MM.1S (cell line): ENCODE measurements at regions not wholly inside any gene's neighbourhood (a gene's known extent, or its start where the extent isn't known, plus 50 kb on each side); places are given as distances from the start of the nearest gene placed in this dataset.

Experiments
- DNase-seq: peaks from one replicate; pipeline ENCODE4 v3.0.0-alpha.2; 2015
- H2AFZ ChIP-seq: fragments of 300-600 bp; sonication (generic); 2 replicates; pipeline ENCODE4 v1.6.0; 2016; ENCODE audit warnings: antibody characterized with exemption, low read length
- H3F3A ChIP-seq: fragments of 300-600 bp; sonication (generic); 2 replicates; pipeline ENCODE4 v1.6.1; 2016; ENCODE audit warnings: mild to moderate bottlenecking, antibody characterized with exemption, low read length, moderate library complexity, mixed read lengths; ENCODE audit not compliant: insufficient read depth
- H3K27ac ChIP-seq: fragments of 300-600 bp; sonication (generic); 2 replicates; pipeline ENCODE4 v1.5.1; 2016; ENCODE audit warnings: mild to moderate bottlenecking, low read length
- H3K27me3 ChIP-seq: fragments of 300-600 bp; sonication (generic); replicated peaks from 2 replicates; pipeline ENCODE4 v1.6.0; 2016; ENCODE audit warnings: low read length; ENCODE audit not compliant: insufficient read depth
- H3K36me3 ChIP-seq: fragments of 300-600 bp; sonication (generic); replicated peaks from 2 replicates; pipeline ENCODE4 v1.6.1; 2016; ENCODE audit warnings: mild to moderate bottlenecking, low read length, mixed read lengths; ENCODE audit not compliant: insufficient read depth
- H3K4me1 ChIP-seq: fragments of 300-600 bp; sonication (generic); 2 replicates; pipeline ENCODE4 v1.6.1; 2016; ENCODE audit warnings: low read length, mixed read lengths
- H3K4me2 ChIP-seq: fragments of 300-600 bp; sonication (generic); 2 replicates; pipeline ENCODE4 v1.6.0; 2016; ENCODE audit warnings: low read depth, low read length
- H3K4me3 ChIP-seq: fragments of 300-600 bp; sonication (generic); 2 replicates; pipeline ENCODE4 v1.5.1; 2016; ENCODE audit warnings: low read length, mixed read lengths
- H3K79me2 ChIP-seq: fragments of 300-600 bp; sonication (generic); 2 replicates; pipeline ENCODE4 v1.6.1; 2016; ENCODE audit warnings: mixed run types, low read length, mixed read lengths
- H3K9ac ChIP-seq: fragments of 300-600 bp; sonication (generic); 2 replicates; pipeline ENCODE4 v1.6.1; 2016; ENCODE audit warnings: low read length, mixed read lengths
- H3K9me2 ChIP-seq: fragments of 300-600 bp; sonication (generic); replicated peaks from 2 replicates; pipeline ENCODE4 v1.6.1; 2016; ENCODE audit warnings: mild to moderate bottlenecking, low read length, mixed read lengths; ENCODE audit not compliant: insufficient read depth
- H3K9me3 ChIP-seq: fragments of 300-600 bp; sonication (generic); replicated peaks from 2 replicates; pipeline ENCODE4 v1.6.1; 2016; ENCODE audit warnings: mild to moderate bottlenecking, low read length, mixed read lengths; ENCODE audit not compliant: insufficient read depth
- H4K20me1 ChIP-seq: fragments of 300-600 bp; sonication (generic); 2 replicates; pipeline ENCODE4 v1.6.1; 2016; ENCODE audit warnings: mild to moderate bottlenecking, low read length, moderate library complexity, mixed read lengths; ENCODE audit not compliant: insufficient read depth
- EZH2 ChIP-seq: fragments of 300-600 bp; sonication (generic); optimal IDR thresholded peaks from 2 replicates; pipeline ENCODE3; 2017; ENCODE audit warnings: low read depth, mild to moderate bottlenecking, antibody characterized with exemption, low read length, mixed read lengths
- EZH2phosphoT487 ChIP-seq: fragments of 300-600 bp; sonication (generic); IDR thresholded peaks from 2 replicates; pipeline ENCODE4 v1.6.1; 2018; ENCODE audit warnings: antibody characterized with exemption, low read length
- TF ChIP-seq, protein P1 (sequence below): fragments of 300-600 bp; sonication (generic); IDR thresholded peaks from 2 replicates; pipeline ENCODE4 v1.5.1; 2016; ENCODE audit warnings: antibody characterized with exemption, low read length, mixed read lengths

DNA sequence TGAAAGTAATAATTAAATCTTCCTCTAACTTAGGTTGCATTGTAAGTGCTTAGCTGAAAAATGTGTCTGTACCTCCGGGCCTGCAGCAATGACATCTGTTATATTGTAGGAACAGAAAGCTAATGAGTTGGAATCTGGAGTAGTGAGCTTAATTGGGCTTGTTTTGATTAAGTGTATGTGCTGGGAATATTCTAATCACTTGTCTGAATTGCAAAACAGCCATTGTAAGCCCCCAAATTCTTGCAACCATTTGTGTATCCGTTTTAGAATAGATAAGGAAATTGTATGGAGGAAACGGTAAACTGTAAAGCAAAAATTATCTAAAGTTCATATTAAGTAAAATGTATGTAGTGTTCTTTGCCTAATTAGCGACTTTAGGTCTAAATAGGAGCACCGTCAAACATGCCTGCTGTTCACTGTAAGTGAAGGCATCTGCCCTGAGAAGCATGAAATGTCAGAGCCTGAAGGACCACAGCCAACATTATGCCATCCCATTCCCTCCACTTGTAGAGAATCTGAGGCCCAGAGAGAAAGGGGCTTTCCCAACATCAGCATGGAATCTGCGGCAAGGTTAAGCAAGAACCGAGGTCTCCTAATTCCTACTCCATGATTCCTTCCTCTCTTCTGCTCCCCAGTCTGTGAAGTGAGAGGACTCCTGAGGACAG lies 466.4 kb downstream of the TDRD15 start:
- Histone ChIP-seq H3K27ac (no peak overlapping the region), H3K36me3 (no peaks in the 10 kb centered on the region), H3K4me3 (no peak overlapping the region), H3K9me2 (no peaks in the 10 kb centered on the region), H3K9ac (no peak overlapping the region), H3K27me3 (no peaks in the 10 kb centered on the region), H3K4me2 (no peak overlapping the region), H2AFZ (no peak overlapping the region), H3K4me1 (no peaks in the 10 kb centered on the region), H3F3A (no peaks in the 10 kb centered on the region), H3K9me3 (no peaks in the 10 kb centered on the region), H3K79me2 (no peaks in the 10 kb centered on the region), H4K20me1 (no peaks in the 10 kb centered on the region)
- TF ChIP-seq EZH2: no peak
- TF ChIP-seq, protein P1, sequence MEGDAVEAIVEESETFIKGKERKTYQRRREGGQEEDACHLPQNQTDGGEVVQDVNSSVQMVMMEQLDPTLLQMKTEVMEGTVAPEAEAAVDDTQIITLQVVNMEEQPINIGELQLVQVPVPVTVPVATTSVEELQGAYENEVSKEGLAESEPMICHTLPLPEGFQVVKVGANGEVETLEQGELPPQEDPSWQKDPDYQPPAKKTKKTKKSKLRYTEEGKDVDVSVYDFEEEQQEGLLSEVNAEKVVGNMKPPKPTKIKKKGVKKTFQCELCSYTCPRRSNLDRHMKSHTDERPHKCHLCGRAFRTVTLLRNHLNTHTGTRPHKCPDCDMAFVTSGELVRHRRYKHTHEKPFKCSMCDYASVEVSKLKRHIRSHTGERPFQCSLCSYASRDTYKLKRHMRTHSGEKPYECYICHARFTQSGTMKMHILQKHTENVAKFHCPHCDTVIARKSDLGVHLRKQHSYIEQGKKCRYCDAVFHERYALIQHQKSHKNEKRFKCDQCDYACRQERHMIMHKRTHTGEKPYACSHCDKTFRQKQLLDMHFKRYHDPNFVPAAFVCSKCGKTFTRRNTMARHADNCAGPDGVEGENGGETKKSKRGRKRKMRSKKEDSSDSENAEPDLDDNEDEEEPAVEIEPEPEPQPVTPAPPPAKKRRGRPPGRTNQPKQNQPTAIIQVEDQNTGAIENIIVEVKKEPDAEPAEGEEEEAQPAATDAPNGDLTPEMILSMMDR: no peak
- no peak for TF ChIP-seq EZH2phosphoT487
- DNase-seq: no peak

DNA sequence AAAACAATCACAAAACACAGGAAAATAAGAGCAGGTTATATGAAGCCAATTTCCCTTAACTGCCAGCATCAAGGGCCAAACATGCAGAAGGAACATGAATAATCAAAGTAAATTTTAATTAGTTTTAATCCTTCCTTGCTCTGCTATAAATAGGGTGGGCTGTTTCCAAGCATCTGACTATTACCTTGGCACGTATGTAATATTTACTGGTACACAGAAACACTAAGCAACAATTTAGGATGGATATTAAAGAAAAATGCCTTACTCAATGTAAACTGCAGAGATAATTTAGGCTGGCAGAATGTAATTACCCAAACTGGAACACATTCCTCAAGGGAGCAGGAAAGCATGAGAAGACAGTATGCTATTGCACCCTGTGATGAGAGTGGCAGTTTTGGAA lies 468.2 kb downstream of the TDRD15 start:
- no peaks in the 10 kb centered on the region for H3K4me1 ChIP-seq
- no peaks in the 10 kb centered on the region for H4K20me1 ChIP-seq
- no peak overlapping the region for H3K4me2 ChIP-seq
- H3K9me3 ChIP-seq: no peaks in the 10 kb centered on the region
- no peaks in the 10 kb centered on the region for H3K36me3 ChIP-seq
- no peaks in the 10 kb centered on the region for H3K27me3 ChIP-seq
- no peak overlapping the region for H3K4me3 ChIP-seq
- H3F3A ChIP-seq: no peaks in the 10 kb centered on the region
- DNase-seq: no peak
- no peak overlapping the region for H3K27ac ChIP-seq
- H3K9ac ChIP-seq: no peak overlapping the region
- no peaks in the 10 kb centered on the region for H3K9me2 ChIP-seq
- TF ChIP-seq, protein P1: no peak
- TF ChIP-seq EZH2 (no peak), EZH2phosphoT487 (no peak)
- H2AFZ ChIP-seq: no peak overlapping the region
- no peaks in the 10 kb centered on the region for H3K79me2 ChIP-seq

DNA sequence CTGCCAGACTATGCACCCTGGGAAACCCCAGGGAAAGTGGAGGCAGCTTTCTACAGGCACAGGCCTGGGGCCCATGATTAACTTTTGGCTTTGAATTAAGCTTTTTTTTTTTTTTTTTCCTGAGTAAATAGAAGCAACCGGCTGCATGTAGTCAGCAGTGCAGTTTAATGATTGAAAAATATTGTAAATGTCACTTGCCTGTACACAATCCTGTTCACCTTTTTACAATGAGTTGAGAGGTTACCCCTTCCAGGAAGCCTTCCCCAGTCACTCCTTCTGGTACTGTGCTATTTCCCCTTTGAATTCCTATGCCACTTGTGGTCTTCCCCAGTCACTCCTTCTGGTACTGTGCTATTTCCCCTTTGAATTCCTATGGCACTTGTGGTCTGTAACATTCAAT lies 475.6 kb downstream of the TDRD15 start:
- Histone ChIP-seq H3K4me2 (no peak overlapping the region), H3F3A (no peaks in the 10 kb centered on the region), H3K4me1 (0 out of 2 replicates have a peak, but pooled peaks cover 4% of the 10 kb centered on the region), H3K9me3 (no peaks in the 10 kb centered on the region), H3K4me3 (no peak overlapping the region), H3K27ac (no peak overlapping the region), H3K9me2 (no peaks in the 10 kb centered on the region), H3K27me3 (no peaks in the 10 kb centered on the region), H3K36me3 (no peaks in the 10 kb centered on the region), H2AFZ (no peak overlapping the region), H4K20me1 (no peaks in the 10 kb centered on the region), H3K9ac (no peak overlapping the region), H3K79me2 (no peaks in the 10 kb centered on the region)
- no peak for DNase-seq
- TF ChIP-seq EZH2phosphoT487 (no peak), EZH2 (no peak)
- TF ChIP-seq, protein P1: no peak
